Stomach (tissue), 8 donors: ENCODE measurements at regions not wholly inside any gene's neighbourhood (a gene's known extent, or its start where the extent isn't known, plus 50 kb on each side); places are given as distances from the start of the nearest gene placed in this dataset.

Source experiments
- DNase-seq, 2 donors: peaks; one replicate each; pipeline versions ENCODE4 v3.0.0 to v3.0.0-alpha.2; 2013 to 2019
- H3K27ac ChIP-seq, 5 donors: fragments of 200-600 bp in 4 of 5; sonication (generic) in 4 of 5; one replicate each; pipeline ENCODE4 v1.5.1; 2013 to 2019; ENCODE audit warnings: mild to moderate bottlenecking in 1 of 5, moderate library complexity in 1 of 5
- H3K27me3 ChIP-seq, 3 donors: fragments of 200-600 bp; sonication (generic); one replicate each; pipeline ENCODE4 v1.5.1; 2017 to 2019; ENCODE audit warnings: mixed run types in 1 of 3
- H3K36me3 ChIP-seq, 4 donors: fragments of 200-600 bp; sonication (generic); 1 replicate in 3 of 4; 2 replicates in 1 of 4; pipeline ENCODE4 v1.5.1; 2016 to 2019
- H3K4me1 ChIP-seq, 4 donors: fragments of 200-600 bp; sonication (generic); one replicate each; pipeline ENCODE4 v1.5.1; 2016 to 2019
- H3K4me3 ChIP-seq, 4 donors: fragments of 200-600 bp; sonication (generic) in 3 of 4; one replicate each; pipeline ENCODE4 v1.5.1; 2016 to 2019; ENCODE audit warnings: mild to moderate bottlenecking in 1 of 4
- H3K9me3 ChIP-seq, 4 donors: fragments of 200-600 bp; sonication (generic); one replicate each; pipeline ENCODE4 v1.5.1; 2016 to 2019
- EP300 ChIP-seq: sonication (generic); formaldehyde crosslinking; IDR thresholded peaks from one replicate; pipeline ENCODE4 v1.6.1; 2017; ENCODE audit warnings: antibody characterized with exemption
- POLR2A ChIP-seq, 4 donors: fragments of 450-650 bp; IDR thresholded peaks; one replicate each; pipeline ENCODE4 v1.6.1; 2016; ENCODE audit warnings: antibody characterized with exemption in 4 of 4, control low read depth in 2 of 4, mild to moderate bottlenecking in 1 of 4, moderate library complexity in 1 of 4
- POLR2AphosphoS5 ChIP-seq, 3 donors: sonication (generic); formaldehyde crosslinking; IDR thresholded peaks; one replicate each; pipeline ENCODE4 v1.6.1; 2016; ENCODE audit warnings: antibody characterized with exemption in 3 of 3
- WGBS, 5 donors: extraction: QIAGEN DNeasy Blood & Tissue Kit in 3 of 5; methylation state at CpG; one replicate each; pipeline versions ENCODE4 v1.1.5 to v1.1.7; 2013 to 2018; 5-methylcytosine and 5-hydroxymethylcytosine counted together
- intact Hi-C: fragments of 100-400 bp; cut with DNase I; formaldehyde crosslinking; loops from one replicate; pipeline ENCODE4 v1.15.1; 2023; ENCODE audit warnings: low total_unique reads
- TF ChIP-seq, protein P1 (sequence below), 7 experiments: fragments of 450-650 bp in 4 of 7; fragments of 200-600 bp in 3 of 7; sonication (generic) in 3 of 7; IDR thresholded peaks; one replicate each; pipeline ENCODE4 v1.5.1; 2016 to 2019; ENCODE audit warnings: antibody characterized with exemption in 7 of 7, control low read depth in 2 of 7, mild to moderate bottlenecking in 1 of 7
- donor health status: healthy with polysubstance abuse.
- donor health status: Bipolar disorder and iron deficiency.
- donor health status: healthy.

DNA sequence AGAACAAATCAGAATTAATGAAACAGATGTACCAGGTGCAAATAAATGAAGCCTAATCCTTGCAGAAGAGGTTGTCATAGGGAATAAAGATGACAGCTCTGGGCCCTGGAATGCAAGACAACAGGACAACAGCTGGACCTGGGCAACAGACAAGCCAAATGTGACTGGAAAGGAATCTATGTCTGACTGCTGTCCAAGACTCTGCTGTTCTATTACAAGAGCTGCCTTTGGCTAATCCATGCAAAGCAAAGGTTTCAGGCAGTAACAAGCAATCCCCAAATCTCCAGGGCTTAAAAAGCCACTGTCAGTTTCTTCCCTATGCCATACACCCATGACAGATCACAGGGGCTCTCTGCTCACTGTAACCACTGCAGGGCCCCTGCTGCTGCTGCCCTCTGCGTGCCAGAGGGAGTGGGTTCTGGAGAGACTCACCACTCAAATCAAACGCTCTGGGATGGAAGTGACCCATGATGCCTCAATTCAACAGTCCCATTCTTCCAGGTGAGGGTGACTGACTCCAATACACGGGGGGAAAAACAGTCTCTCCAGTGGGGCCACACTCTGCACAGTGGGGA is 218.9 kb upstream of the SFSWAP start:
- H3K4me1 ChIP-seq: no peaks in the 10 kb centered on the region
- DNase-seq: peak in 1 of 2 donors; percentile 29
- H3K36me3 ChIP-seq: no peaks in the 10 kb centered on the region
- no peaks in the 10 kb centered on the region for H3K9me3 ChIP-seq
- no peak for TF ChIP-seq POLR2A (IDR thresholded peaks at IDR 0.05)
- TF ChIP-seq POLR2AphosphoS5 (IDR thresholded peaks at IDR 0.05): no peak
- TF ChIP-seq, protein P1, sequence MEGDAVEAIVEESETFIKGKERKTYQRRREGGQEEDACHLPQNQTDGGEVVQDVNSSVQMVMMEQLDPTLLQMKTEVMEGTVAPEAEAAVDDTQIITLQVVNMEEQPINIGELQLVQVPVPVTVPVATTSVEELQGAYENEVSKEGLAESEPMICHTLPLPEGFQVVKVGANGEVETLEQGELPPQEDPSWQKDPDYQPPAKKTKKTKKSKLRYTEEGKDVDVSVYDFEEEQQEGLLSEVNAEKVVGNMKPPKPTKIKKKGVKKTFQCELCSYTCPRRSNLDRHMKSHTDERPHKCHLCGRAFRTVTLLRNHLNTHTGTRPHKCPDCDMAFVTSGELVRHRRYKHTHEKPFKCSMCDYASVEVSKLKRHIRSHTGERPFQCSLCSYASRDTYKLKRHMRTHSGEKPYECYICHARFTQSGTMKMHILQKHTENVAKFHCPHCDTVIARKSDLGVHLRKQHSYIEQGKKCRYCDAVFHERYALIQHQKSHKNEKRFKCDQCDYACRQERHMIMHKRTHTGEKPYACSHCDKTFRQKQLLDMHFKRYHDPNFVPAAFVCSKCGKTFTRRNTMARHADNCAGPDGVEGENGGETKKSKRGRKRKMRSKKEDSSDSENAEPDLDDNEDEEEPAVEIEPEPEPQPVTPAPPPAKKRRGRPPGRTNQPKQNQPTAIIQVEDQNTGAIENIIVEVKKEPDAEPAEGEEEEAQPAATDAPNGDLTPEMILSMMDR (IDR thresholded peaks at IDR 0.05): no peak
- TF ChIP-seq EP300: no peak
- no peak overlapping the region for H3K4me3 ChIP-seq
- H3K27ac ChIP-seq: no peak overlapping the region
- WGBS, 5 donors: 58 to 69% (median 64%) methylated on average over 3 of the region's 3 CpGs
- peaks cover 0 to 17% (median 0%) of the 10 kb centered on the region in 3 donors for H3K27me3 ChIP-seq
- intact Hi-C loops: no loop called here

DNA sequence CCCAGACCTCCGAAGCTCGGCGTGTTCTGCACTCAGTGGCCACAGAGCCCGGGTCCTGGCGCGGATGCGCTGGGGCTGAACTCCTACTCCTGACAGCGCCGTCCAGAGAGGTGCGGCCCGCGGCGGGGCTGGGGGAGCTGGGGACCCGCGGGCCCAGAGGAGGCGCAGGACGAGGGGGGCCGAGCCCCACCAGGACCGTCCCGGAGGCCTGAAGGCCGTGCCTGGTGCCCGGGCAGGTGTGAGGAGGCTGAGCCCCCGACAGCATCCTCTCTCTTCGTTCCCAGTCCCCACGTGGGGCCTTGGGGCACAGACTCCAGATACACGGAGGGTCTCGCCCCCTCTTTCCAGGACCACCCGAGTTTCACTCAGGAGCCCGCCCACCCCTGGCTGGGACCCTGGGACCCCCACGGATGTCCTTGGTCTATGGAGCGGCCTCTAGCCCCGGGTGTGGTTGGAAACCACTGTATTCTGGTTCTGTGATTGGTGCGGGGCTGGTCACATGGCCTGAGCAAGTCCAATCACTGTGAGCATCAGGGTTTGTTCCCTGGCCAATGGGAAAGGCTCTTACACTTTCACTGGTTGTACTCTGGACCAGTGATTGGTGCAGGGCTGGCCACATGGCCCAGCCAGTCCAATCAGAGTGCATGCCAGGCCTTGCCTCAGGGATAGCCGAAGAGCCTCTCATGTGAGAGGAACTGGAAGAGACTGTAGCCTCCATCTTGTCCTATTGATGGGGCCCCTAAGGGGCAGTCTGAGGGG is 217.6 kb upstream of the SFSWAP start:
- Histone ChIP-seq H3K9me3 (no peaks in the 10 kb centered on the region), H3K27ac (no peak overlapping the region), H3K4me3 (no peak overlapping the region), H3K27me3 (peaks cover 0 to 21% (median 0%) of the 10 kb centered on the region in 3 donors), H3K36me3 (no peaks in the 10 kb centered on the region), H3K4me1 (no peaks in the 10 kb centered on the region)
- WGBS, 5 donors: 65 to 78% (median 77%) methylated on average over 11 to 21 of the region's 34 CpGs
- no peak for DNase-seq
- intact Hi-C loops: no loop called here
- TF ChIP-seq POLR2AphosphoS5 (IDR thresholded peaks at IDR 0.05) (no peak), POLR2A (IDR thresholded peaks at IDR 0.05) (no peak)
- TF ChIP-seq, protein P1 (IDR thresholded peaks at IDR 0.05): no peak

DNA sequence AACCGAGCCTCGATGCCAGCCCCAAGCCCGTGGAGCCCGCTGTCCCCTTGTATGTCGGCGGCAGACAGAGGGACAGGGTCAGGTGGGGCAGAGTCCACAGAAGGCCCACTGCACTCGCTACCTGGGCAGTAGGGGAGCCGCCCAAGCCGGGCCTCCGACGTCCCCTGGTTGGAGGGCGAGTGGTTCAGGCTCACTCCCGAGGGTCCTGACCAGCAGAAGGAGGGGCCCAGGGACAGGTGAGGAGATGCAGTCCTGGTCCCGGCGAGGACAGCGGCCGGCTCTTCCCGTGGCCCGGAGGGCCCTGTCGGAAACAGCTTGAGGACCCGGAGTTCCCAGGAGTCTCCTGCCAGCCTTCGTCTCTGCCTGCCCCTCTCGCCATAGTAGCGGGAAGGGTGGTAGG is 216.7 kb upstream of the SFSWAP start:
- Histone ChIP-seq H3K9me3 (no peaks in the 10 kb centered on the region), H3K4me3 (no peak overlapping the region), H3K4me1 (no peaks in the 10 kb centered on the region), H3K36me3 (no peaks in the 10 kb centered on the region), H3K27ac (no peak overlapping the region), H3K27me3 (peaks cover 0 to 21% (median 0%) of the 10 kb centered on the region in 3 donors)
- TF ChIP-seq POLR2A (IDR thresholded peaks at IDR 0.05): no peak
- 92 to 94% (median 93%) methylated on average over 16 to 24 of the region's 24 CpGs for WGBS, 5 donors
- intact Hi-C loops: no loop called here
- no peak for DNase-seq

DNA sequence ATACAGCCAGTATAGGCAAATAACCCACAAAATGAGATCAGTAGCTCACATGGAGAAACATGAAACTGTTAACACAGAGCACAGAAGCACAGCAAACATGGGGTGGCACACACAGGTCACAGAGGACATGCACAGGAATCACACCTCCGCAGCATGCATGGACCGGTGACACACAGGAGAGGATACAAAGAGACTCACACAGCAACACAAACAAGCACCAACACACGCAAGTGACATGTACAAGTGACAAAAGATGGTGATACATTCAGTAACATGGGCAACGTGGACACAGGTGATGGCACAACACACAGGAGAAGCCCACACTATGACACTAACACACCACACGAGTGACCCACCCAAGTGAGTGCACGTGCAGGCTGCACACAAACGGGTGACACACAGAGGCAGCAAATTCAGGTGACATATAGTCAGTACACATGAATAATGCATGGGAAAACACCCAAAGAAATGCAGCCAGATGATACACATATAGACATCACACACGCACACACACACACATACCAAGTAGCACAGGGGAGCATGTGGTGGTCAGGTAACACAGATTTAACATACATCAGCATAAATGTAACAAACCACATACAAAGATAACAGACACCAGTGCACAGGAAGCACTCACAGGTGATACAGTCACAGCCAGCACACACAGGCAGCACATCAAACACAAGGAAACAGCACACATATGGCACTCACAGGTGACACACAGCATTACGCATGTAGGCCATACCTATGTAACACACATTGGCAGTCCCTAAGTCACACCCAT is 216.0 kb upstream of the SFSWAP start:
- Histone ChIP-seq H3K27me3 (peaks cover 0 to 21% (median 0%) of the 10 kb centered on the region in 3 donors), H3K27ac (no peak overlapping the region), H3K36me3 (no peaks in the 10 kb centered on the region), H3K9me3 (no peaks in the 10 kb centered on the region), H3K4me3 (no peak overlapping the region), H3K4me1 (no peaks in the 10 kb centered on the region)
- intact Hi-C loops: no loop called here
- WGBS, 5 donors: 82 to 91% (median 86%) methylated on average over 9 of the region's 9 CpGs
- TF ChIP-seq POLR2AphosphoS5 (IDR thresholded peaks at IDR 0.05) (no peak), POLR2A (IDR thresholded peaks at IDR 0.05) (no peak), EP300 (no peak)
- TF ChIP-seq, protein P1 (IDR thresholded peaks at IDR 0.05): no peak
- no peak for DNase-seq
